HG02884 (cell line): ENCODE measurements at regions not wholly inside any gene's neighbourhood (a gene's known extent, or its start where the extent isn't known, plus 50 kb on each side); places are given as distances from the start of the nearest gene placed in this dataset.
"Not testable (repeated sequence)": the region's sequence is repeated elsewhere in the genome, so short reads cannot be mapped to it uniquely, and the experiment has no call there.

Experiments used
- ATAC-seq: cut with Tn5 transposase; IDR thresholded peaks from one replicate; pipeline ENCODE4 v1.9.1; 2021; ENCODE audit warnings: mild to moderate bottlenecking, moderate library complexity; ENCODE audit not compliant: unreplicated experiment

DNA sequence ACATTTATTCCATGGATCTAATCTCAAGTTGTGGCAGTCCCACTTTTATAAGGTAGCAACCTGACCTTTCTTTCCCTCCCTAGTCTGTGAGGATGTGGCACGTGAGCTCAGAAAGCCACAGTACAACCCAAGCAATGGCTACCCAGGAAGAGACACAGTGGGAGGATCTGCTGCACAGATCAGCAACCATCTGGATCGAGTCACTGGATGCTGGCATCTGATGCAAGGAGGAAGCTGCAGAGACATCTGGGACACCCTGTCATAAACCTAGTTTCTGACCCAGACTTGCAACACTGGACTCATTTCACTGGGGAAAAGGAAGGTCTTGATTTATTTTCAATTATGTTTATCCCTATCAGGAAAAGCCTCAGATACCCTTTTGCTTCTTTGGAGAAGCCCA, 327.1 kb downstream of the PAPSS1 start:
- no peak for ATAC-seq

DNA sequence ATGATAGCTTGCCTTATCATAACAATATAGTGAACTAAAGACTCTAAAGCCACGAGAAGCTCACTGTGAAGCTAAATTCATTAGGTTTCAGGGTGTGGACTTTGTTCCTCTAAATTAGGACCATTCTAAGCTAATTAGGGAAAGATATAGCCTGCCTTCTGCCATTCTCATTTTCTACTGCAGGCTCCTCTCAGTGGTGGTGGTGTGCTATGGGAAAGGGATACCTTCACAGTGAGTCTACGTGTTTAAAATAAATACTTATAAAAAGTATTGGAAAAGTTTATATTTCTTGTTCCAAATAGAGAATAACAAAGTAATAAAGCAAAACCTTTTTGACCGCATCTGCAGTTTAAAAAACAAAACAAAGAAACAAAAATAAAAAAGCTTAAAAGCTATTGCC, 327.7 kb downstream of the PAPSS1 start:
- no peak for ATAC-seq

DNA sequence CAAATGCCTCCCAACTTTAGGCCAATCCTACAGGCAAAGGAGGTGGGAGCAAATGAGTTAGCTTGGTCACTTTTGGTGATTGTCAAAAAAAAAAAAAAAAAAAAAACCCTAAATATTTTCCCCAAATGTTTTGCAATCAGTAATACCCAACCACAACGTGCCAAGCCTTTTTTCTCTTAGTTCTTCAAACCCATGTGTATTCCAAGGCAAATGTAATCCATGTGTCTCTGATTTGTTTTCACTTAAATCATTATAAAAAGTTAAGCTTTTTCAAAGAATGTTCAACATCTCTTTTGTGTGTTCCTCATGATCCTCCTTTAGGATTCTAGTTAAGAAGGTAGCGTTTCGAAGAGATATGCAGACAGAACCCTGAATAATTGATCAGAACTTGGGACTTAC, 328.4 kb downstream of the PAPSS1 start:
- no peak for ATAC-seq

DNA sequence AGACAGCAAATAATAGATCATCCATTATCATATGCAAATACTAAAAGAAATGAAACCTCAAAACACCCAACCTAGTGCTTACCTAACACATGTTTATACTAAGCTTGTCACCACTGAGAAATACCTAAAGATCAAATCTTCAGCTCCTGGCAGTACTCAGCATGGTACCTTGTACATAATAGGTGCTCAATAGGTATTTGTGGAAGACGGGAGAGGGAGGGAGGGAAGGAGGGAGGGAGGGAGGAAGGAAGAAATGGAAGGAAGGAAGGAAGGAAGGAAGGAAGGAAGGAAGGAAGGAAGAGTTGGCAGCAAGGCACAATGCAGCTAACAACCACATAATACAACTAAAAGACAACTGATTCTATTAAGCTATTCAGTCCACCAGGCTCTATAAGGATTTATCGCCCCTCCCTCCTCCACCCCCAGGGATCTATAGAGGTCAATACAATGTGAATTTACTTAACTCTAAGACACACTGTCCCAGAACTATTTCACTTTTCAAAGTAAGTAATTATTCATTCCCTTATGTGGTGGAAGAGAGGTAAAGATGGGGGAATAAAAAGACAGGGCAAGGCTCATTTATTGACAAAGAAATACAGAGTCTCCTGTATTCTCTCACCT, 328.9 kb downstream of the PAPSS1 start:
- no peak for ATAC-seq

DNA sequence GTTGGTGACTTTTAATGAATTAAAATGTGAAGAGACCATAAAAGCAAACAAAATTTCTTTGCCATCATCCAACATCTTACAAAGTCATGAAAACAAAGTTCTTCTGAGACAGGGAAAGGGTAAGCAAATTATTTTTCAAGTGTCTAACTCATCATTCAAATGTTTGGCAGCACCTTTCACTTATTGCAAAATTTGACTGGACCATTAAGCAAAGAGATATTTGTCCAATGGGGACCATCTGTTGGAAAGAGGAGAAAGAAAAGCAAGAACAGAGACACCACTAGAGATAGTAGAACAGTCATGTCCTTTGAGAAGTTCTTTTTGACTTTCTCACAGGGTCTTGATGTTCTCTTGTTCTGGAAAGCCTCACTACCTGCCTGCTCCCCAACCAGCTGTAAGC, 330.1 kb downstream of the PAPSS1 start:
- ATAC-seq: no peak

DNA sequence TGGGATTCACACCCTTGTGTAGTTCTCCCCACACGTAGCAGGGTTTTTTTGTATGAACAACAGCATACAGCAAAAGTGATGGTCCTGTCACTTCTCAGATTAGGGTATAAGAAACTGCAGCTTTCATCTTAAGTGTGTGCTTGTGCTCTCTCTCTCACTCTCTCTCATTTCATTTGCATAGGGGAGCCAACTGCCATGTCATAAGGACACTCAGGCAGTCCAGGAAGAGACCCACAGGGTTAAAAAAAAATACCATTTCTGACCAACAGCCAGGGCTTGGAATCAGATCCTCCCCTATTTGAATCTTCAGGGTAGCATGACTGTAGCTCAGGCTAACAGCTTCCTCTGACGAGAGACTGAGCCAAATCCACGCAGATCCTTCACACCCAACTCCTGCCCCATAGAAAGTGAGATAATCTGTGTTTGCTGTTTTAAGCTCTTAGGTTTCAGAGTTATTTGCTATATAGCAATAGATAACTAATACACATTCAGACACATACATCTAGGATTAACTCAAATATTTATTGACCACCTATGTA, 331.2 kb downstream of the PAPSS1 start:
- ATAC-seq: no peak

DNA sequence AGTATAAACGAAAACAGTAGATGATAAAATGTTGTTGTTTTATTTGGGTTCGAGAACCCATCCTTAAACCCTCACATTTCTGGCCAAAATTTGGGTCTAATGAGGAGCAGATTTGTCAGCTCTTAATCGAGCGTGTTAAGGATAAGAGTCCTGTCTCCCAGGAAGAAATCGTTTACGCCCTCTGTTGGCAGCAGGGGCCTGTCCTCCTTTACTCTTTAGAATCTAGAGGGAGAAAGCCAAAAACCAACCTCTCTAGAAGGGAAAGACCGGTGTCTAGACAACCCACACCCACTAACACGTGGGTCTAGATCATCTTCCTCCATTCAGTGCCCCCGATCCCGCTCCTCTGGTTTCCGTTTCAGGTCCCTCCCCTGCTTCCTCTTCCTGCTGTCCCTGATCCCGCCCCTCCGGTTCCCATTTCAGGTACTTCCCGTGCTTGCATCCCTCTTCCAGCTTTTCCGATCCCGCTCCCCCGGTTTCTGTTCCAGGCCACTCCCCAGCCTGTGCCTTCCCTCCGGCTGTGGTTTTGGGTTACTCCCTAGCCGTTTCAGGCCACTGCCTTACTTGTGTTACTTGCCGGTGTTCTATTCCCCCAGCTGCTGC, 339.1 kb downstream of the PAPSS1 start:
- no peak for ATAC-seq

DNA sequence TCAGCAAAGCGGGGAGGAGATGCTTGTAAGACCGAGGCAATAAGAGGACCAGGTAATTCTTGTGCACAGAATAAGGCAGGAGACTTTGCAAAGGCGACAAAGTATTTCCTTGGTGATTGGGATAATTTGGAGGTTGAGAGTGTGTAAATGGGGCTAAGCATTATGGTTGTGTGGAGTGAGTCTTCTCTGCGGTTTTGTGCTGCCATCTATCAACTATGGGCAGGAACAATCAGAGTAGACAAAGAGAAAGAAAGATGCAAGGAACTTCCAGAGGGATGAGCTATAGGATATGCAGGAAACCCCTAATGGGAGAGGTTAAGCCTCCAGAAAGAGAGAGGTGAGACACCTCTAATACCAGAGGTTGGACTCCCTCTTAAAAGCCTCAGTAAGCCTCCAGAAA, 339.8 kb downstream of the PAPSS1 start:
- no peak for ATAC-seq

DNA sequence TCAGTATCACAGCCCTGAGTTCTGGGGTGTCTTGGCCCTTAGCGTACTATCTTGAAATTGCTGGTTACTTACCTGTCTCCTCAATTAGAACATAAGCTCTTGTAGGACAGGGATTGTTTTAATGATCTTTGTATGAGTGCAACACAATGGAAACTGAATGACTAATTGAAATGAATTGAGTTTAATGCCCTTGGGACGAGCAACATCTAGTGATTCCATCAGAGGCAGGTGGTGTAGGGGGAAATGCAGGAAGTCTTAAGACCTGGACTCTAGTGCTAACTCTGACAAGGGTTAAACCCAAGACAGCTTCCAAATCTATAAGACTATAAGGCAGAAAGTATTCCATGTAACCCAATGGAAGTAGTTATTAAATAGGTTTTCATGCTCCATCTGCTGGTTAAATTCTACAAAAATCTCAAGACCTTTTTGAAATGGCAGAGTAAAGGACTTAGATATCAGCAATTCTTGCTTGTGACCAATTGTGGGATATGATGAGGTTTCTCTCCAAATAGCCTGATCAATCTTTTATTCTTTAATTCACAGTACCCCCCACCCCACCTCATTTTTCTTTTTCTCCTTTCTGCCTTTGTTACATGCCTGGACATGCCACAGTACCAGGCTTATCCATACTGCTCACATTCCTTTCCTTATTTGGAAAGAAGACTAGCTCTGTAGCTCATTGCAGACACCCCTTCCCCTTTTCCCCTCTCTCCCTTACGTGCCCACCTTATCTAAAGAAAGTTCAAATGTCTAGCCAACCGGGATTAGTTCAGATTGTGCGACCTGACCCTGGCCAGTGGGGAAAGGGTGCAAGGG, 340.8 kb downstream of the PAPSS1 start:
- no peak for ATAC-seq

DNA sequence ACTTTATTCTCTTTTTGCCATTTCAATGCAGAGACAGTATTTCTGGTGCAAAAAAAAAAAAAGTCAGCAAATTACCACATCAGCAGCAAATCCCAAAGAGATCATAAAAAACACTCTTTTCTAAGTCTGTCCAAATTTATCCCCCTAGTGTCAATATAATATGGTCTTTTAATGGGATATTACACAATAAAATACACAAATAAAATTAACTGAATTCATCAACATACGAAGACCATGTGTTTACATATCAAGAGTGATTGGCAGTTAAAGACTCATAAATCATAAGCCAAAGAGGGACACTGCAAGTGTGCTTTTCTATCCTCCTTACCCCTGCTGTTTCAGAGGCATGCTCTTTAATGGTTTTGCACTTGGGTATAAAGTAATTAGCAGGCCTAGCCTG, 340.2 kb upstream of the DKK2 start:
- ATAC-seq: no peak

DNA sequence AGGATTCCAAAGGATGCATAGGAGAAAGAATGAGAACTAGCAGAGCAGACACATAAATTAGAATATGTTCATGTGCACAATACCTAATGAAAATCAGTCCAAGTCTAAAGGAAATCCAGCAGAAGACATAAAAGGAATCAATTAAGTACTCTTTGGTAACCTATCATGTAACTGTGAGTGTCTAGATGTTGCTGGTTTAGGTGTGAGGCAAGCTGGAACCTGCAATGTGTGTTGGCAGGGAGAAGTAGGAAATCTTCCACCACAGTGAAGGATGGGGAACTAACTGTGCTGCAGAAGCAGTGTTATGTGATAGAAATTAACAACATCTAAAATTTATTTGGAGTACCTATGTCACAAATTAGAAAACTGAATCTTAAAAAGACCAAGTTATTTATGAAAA, 330.8 kb upstream of the DKK2 start:
- no peak for ATAC-seq

DNA sequence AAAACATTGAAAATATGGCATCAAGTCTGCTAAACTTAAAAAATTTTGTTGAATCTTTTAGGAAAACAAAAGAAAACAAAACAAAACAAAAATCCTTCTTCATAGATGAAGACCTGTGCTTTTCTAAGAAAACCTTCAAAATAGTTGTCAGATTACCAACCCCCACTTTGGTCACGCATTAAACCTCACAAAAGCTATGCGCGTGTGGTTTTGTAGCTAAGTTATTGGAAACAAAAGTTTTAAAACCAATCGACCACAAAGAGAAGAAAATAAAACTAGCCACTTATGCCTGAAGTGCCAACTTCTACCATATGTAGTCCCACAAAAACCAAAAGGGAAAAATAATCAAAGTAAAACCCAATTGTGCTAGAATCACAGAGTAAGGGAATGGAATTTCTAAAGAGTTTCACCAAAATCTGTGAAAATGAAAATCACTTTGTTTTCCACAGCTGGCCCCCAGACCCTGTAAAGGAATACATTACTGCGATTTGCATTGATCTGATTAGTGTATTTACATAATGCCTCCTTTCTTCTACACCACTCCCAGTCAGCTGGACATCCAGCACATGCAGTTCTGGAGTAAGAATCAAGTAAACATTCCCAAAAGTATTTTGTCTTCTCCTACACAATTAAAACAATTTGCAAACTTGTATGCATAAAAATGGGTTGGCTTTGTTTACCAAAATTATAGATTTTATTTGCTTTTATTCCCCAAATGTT, 330.1 kb upstream of the DKK2 start:
- ATAC-seq: no peak

DNA sequence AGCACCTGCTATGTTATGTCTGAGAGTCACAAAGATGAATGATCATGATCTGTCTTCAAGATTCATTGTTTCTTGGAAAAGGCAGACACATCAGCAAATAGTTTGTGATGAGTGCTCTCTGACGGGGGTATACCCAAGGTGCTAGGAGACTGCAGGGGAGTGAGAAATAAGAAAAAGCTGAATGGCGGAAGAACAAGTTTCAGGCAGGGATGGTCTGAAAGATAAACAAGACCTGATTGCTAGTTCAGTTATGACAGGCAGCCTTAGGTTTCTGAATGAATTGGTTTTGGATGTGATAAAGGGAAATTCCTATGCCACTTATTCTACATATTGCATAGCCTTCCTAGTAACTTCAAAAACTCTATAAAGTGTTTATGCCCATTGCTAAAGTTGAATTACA, 327.0 kb upstream of the DKK2 start:
- ATAC-seq: no peak

DNA sequence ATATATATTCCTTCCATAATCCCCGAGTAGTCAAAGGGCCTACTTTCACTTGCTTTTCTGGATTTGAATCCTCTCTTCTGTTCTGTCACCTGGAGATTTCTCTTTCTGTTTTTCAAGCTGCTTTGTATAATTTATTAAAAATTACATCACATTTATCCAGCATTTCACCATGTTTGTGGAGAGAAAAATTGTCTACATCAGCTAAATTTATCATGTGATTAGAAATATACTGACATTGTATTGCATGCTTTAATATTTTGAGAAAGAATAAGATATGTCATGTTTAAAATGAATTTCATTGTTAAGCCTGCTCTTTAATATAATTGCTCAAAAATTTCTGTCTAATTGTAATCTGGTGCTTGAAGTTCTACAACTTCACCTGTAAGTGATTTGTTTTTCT, 323.1 kb upstream of the DKK2 start:
- no peak for ATAC-seq

DNA sequence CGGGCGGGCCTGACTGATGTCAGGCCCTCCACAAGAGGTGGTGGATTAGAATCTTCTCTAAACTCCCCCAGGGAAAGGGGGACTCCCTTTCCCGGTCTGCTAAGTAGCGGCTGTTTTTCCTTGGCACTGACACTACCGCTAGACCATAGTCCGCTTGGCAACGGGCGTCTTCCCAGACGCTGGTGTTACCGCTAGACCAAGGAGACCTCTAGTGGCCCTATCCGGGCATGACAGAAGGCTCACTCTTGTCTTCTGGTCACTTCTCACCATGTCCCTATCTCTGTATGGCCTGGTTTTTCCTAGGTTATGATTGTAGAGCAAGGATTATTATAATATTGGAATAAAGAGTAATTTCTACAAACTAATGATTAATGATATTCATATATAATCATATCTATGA, 318.2 kb upstream of the DKK2 start:
- not testable (repeated sequence) for ATAC-seq

DNA sequence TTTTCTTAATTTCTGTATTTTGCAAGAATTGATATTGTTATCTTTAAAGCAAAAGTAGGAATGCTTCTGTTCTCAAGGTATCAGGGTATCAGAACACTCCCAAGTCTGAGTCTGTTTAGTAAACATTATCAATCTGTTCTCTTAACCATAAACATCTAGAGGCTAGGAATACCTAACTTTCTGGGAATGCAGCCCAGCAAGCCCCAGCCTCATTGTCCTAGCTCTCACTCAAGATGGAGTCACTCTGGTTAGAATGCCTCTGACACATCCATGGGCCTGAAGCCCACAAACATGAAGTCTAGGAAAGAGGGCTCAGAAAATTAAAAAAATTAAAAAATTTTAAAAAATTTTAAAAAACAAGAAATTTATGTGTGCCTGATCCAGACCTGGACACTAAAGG, 315.1 kb upstream of the DKK2 start:
- ATAC-seq: no peak

DNA sequence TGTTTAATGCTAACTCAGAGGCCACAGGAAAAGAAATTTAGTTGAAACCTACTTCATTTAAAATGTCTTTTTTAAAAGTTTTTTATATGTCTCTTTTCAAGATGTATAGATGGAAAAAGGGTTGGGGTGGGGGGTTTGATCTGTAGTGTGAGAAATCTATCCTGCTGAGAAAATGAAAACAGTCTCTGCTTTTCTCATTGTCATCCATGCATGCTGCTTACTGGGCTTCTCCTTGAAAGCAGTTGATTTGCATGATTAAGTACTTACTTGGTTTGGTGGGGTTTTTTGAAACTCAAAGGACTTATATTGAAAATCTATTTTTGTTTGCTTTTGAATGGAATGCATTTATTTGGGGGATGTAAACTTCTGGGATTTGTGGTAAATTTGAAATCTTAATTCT, 313.6 kb upstream of the DKK2 start:
- ATAC-seq: no peak

DNA sequence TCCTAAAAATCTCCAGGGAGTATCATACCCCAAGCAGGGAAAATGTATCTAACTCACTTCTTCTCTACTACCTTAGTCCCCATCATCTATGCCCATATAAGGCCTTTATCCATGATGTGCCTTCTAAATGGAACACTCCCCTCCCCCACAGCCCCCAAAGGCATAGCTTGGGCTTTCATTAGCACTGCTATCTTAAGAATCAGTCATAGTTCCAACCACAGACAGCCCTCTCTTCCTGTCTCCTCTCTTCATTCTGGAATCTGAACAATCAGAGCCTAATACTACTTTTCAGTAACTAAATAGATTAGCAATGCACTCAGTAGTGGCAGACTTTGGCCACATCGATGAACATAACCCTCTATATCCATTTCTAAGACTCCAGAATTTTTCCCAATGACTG, 313.2 kb upstream of the DKK2 start:
- no peak for ATAC-seq

DNA sequence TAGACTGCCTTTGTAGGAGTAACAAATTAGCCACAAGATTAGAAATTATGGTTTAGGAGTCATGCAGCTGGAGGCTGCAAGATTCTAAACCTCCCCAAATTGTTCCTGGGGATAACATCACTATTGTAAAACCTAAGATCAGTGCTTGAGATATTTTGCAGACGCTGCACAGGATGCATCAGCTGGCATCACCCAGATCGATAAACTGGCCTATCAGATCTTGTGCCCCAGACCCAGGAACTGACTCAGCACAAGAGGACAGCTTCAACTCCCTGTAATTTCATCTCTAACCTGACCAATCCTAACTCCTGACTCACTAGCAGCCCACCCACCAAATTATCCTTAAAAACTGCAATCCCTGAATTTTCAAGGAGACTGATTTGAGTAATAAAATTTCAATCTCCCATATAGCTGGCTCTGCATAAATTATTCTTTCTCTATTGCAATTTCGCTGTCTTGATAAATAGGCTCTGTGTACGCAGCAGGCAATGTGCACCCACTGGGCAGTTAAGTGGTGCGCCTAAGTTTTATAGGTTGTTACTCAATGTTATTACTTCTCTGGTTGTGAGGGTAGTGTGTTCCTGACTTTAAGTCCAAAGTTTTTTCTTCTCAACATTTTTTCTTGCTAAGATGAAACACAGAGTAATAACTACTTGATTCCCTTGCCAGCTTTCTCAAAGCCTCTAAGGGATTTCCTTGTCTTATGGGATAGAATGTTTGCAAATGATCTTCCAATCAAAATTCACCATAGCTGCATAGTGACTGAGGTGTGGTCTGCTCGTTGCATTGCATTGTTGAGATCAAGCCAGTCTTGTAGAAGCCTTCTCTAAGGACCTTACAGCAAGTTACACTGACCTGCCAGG, 312.3 kb upstream of the DKK2 start:
- ATAC-seq: no peak

DNA sequence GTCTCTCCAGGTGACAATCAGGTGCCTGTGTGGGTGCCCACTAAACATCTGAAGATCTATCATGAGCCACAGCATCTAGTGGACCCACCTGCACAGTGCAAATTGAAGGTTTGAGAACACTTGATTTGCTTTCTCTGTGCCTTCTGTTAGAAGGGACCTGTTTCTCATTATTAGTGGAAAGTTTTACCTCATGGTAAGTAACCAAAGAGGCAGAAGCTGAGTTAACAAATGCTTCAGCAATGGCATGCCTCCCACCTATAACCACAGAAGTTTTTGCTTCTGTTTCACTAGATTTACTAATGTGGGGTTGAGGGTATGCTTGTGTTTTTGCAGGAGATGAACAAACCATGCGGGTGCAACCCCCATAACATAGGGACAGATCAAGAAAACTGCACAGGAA, 297.4 kb upstream of the DKK2 start:
- no peak for ATAC-seq

DNA sequence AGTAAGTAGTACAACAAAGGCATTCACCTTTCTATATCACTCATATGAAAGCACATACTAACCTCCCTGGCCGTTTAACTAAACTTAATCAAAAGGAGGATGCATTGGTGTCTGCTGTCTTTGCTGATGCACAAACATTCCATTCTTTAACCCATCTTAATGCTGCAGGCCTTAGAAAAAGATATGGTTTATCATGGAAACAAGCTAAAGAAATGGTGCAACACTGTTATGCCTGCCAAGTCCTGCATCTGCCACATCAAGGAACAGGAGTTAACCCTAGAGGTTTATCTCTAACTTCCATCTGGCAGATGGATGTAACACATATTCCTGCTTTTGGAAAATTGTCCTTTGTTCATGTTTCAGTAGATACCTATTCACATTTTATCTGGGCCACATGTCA, 296.5 kb upstream of the DKK2 start:
- not testable (repeated sequence) for ATAC-seq
